Activated CD8-positive, alpha-beta memory T cell treated with anti-CD3 and anti-CD28 coated beads for 1 hour (primary cell): ENCODE measurements at regions not wholly inside any gene's neighbourhood (a gene's known extent, or its start where the extent isn't known, plus 50 kb on each side); places are given as distances from the start of the nearest gene placed in this dataset.
A peak's percentile ranks its signal among the peaks of the same experiment; 100 is the strongest.
"Not testable (repeated sequence)": the region's sequence is repeated elsewhere in the genome, so short reads cannot be mapped to it uniquely, and the experiment has no call there.

Source experiments
- DNase-seq, 2 donors: peaks; one replicate each; pipeline ENCODE4 v3.0.0-alpha.2; 2020; ENCODE audit warnings: low read depth in 1 of 2; ENCODE audit errors: extremely low read depth in 1 of 2

- DNase-seq = no peak
Measured at GRCh38 chr1:43108080-43108479, 64.0 kb downstream of the EBNA1BP2 start.

- no peak for DNase-seq
Measured at GRCh38 chr1:43107664-43108063, 64.4 kb downstream of the EBNA1BP2 start.

GRCh38 chr1:43104027-43104763 lies 67.9 kb downstream of the EBNA1BP2 start:
- DNase-seq = no peak

- no peak for DNase-seq
Measured at GRCh38 chr1:43101061-43101460, 71.0 kb downstream of the EBNA1BP2 start.

- no peak for DNase-seq
Measured at GRCh38 chr1:43098200-43098599, 73.9 kb downstream of the EBNA1BP2 start.

- not testable (repeated sequence) for DNase-seq
Measured at GRCh38 chr1:43096528-43096927, 75.6 kb downstream of the EBNA1BP2 start.

- not testable (repeated sequence) for DNase-seq
Measured at GRCh38 chr1:43090812-43091211, 81.3 kb downstream of the EBNA1BP2 start.

- not testable (repeated sequence) for DNase-seq
Measured at GRCh38 chr1:43090157-43090556, 81.9 kb downstream of the EBNA1BP2 start.

GRCh38 chr1:43083375-43083891 lies 88.7 kb downstream of the EBNA1BP2 start:
- no peak for DNase-seq

GRCh38 chr1:43082740-43083139 lies 89.3 kb downstream of the EBNA1BP2 start:
- no peak for DNase-seq

GRCh38 chr1:43077273-43077672 lies 94.8 kb downstream of the EBNA1BP2 start:
- DNase-seq = no peak

- DNase-seq = no peak
Measured at GRCh38 chr1:43074709-43075108, 97.4 kb downstream of the EBNA1BP2 start.

GRCh38 chr1:43074244-43074643 lies 97.8 kb downstream of the EBNA1BP2 start:
- DNase-seq = no peak

GRCh38 chr1:43073490-43074230 lies 98.4 kb downstream of the EBNA1BP2 start:
- peak; percentile 51 to 59 for DNase-seq

GRCh38 chr1:43072314-43072713 lies 99.8 kb downstream of the EBNA1BP2 start:
- DNase-seq = no peak

GRCh38 chr1:43071241-43071640 lies 100.8 kb downstream of the EBNA1BP2 start:
- no peak for DNase-seq

GRCh38 chr1:43069461-43070050 lies 102.5 kb downstream of the EBNA1BP2 start:
- no peak for DNase-seq

- DNase-seq = no peak
Measured at GRCh38 chr1:43068911-43069310, 103.2 kb downstream of the EBNA1BP2 start.

- no peak for DNase-seq
Measured at GRCh38 chr1:43067977-43068751, 103.9 kb downstream of the EBNA1BP2 start.

GRCh38 chr1:43067233-43067745 lies 104.8 kb downstream of the EBNA1BP2 start:
- DNase-seq = no peak

GRCh38 chr1:43066578-43066977 lies 105.5 kb downstream of the EBNA1BP2 start:
- DNase-seq = no peak
